GM12874 (cell line): ENCODE measurements at regions not wholly inside any gene's neighbourhood (a gene's known extent, or its start where the extent isn't known, plus 50 kb on each side); places are given as distances from the start of the nearest gene placed in this dataset.

Source experiments
- TF ChIP-seq, protein P1 (sequence below): IDR thresholded peaks from 2 replicates; pipeline ENCODE4 v1.5.1; 2011; ENCODE audit warnings: low read depth, mild to moderate bottlenecking, control low read depth, low read length, moderate library complexity; ENCODE audit not compliant: insufficient read depth

DNA sequence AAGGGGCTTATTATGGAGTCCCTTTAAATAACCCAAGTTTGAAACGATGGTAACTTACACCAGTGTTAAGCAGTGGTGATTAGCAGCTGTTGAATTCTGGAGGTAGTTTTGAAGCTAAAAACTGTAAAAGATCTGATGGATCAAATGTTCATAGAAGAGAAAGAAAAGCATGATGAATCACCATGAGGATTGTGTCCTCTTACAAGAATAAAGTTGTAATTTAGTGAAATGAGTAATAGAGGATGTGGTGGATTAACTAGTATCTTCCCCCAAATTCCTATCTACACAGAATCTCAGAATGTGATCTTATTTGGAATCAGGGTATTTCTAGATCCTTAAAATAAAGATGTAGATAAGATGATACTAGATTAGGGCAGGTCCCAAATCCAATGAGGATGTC lies 1138.2 kb upstream of the TMEFF2 start:
- TF ChIP-seq, protein P1, sequence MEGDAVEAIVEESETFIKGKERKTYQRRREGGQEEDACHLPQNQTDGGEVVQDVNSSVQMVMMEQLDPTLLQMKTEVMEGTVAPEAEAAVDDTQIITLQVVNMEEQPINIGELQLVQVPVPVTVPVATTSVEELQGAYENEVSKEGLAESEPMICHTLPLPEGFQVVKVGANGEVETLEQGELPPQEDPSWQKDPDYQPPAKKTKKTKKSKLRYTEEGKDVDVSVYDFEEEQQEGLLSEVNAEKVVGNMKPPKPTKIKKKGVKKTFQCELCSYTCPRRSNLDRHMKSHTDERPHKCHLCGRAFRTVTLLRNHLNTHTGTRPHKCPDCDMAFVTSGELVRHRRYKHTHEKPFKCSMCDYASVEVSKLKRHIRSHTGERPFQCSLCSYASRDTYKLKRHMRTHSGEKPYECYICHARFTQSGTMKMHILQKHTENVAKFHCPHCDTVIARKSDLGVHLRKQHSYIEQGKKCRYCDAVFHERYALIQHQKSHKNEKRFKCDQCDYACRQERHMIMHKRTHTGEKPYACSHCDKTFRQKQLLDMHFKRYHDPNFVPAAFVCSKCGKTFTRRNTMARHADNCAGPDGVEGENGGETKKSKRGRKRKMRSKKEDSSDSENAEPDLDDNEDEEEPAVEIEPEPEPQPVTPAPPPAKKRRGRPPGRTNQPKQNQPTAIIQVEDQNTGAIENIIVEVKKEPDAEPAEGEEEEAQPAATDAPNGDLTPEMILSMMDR, result no peak

DNA sequence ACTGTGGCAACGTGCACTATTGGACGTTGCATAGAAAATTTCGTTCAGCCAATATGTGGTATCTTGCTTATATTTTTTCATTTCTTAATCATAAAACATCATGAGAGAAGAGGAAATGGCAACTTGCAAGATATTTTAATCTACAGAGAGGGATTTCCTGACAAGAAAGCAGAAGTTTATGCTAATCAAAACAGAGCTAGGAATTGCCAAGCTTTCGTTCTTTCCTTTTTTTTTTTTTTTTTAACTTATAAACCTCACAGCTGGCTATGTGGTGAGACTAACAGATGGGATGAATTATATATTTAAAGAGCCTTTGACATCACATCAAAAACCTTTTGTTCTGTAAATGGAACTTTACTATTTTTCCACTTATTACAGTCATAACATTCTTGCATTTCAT lies 1136.9 kb upstream of the TMEFF2 start:
- TF ChIP-seq, protein P1, result no peak

DNA sequence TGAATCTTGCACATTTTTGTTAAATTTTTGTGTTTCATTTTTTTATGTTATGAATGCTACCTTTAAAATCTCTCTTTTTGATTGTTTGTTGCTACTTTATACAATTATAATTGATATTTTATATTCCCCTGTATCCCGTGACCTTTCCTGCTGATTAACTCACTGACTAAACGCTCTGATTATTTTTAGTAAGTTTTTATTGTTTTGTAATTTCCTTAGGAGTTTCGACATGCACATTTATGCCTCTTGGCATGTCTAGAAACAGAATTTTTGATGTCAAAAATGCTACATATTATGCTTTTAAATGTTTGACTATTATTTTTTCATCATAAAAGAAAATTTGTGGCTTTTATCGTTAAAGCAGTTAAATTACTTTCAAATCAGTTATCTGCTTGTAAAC lies 1131.6 kb upstream of the TMEFF2 start:
- TF ChIP-seq, protein P1, result no peak

DNA sequence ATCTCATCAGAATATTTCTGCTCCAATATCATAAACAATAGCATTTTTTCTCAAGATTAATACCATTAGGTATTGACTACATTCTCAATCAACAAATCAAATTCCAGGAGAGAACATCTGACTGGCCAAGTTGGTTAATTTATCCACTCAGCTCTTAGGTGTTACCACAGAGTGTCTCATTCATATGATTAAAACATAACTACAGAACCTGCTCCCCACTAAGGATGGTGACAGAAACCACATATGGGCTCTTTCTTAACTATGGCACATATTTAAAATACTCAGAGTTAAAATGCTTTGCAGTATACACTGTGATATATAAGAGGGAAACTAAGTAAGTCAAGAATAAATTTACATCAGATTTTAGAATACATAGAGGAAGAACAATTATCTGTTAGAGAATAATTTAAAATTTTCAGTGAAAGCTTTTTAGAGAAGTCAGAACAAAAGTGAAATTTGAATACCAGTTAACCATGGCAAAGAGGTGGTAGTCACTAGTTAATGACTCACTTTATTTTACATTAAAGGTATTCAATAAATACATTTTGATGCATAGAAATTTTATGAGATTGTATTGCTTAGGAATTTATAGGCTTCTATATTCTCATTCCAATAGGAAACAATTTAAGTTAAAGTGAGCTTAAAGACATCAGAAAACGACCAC lies 1120.8 kb upstream of the TMEFF2 start:
- TF ChIP-seq, protein P1, result no peak

DNA sequence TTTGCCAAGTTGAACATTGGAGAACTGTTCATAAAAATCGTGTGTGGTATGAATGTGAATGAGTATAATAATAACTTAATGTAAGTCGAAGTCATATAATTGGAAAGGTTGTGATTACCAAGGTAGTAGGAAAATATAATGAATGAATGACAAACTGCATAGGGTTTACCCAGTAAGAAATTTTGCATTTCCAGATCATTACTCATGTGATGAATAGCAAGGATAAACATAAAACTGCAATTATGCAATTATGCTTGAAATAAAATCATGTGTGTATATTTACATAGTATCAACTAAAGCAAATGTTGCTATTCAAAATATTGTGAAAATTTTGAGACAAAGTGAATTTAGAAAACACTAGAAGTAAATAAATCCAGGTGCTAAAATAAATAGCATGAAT lies 1108.7 kb upstream of the TMEFF2 start:
- TF ChIP-seq, protein P1, result no peak

DNA sequence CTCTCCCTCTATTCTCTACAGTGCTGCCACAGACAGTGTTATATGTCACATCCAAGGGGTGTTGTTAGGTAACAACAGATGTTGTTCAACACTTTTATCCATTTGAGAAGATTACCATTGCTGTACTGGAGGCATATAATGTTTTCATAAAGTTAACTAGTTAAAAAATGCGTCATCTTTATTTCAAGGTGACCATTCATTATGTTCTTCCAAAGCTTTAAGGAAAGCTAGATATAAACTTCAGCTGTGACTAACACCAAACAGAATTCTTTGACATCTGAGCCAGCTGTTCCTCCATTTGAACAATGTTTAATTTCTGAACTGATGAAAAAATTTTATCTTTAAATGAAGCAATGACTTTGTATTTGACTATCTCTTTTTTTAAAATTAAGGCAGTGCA lies 1099.6 kb upstream of the TMEFF2 start:
- TF ChIP-seq, protein P1, result no peak

DNA sequence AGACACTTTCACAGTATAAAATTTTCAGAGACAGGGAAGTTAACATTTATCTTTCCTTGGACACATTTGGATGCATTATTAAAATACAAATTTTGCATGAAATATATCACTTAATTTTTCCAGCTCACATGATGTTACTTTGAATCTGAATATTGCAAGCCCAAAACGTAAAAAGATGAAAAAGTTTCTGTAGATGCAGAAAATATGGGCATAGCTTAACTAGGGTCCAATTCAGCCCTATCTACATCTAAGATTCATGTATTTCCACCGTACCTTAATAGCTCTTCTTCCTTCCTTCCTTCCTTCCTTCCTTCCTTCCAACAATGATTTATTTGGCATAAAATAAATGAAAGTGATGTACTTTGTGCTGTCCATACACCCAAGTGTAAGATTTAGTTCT lies 1084.6 kb upstream of the TMEFF2 start:
- TF ChIP-seq, protein P1, result no peak
